GM23248 (cell line): ENCODE measurements at regions not wholly inside any gene's neighbourhood (a gene's known extent, or its start where the extent isn't known, plus 50 kb on each side); places are given as distances from the start of the nearest gene placed in this dataset.

ENCODE experiments used
- DNase-seq: peaks from one replicate; pipeline ENCODE4 v3.0.0-alpha.2; 2015
- H2AFZ ChIP-seq: fragments of 200-600 bp; sonication (generic); 2 replicates; pipeline ENCODE4 v1.6.1; 2016; ENCODE audit warnings: antibody characterized with exemption
- H3F3A ChIP-seq: fragments of 200-600 bp; sonication (generic); 2 replicates; pipeline ENCODE4 v1.6.1; 2016; ENCODE audit warnings: mild to moderate bottlenecking, antibody characterized with exemption, mixed run types; ENCODE audit not compliant: insufficient read depth
- H3K27ac ChIP-seq: fragments of 200-600 bp; sonication (generic); 2 replicates; pipeline ENCODE4 v1.5.1; 2016; ENCODE audit warnings: mild to moderate bottlenecking
- H3K27me3 ChIP-seq: fragments of 200-600 bp; sonication (generic); replicated peaks from 2 replicates; pipeline ENCODE4 v1.6.1; 2016; ENCODE audit warnings: mild to moderate bottlenecking; ENCODE audit not compliant: insufficient read depth
- H3K36me3 ChIP-seq: fragments of 200-600 bp; sonication (generic); 2 replicates; pipeline ENCODE4 v1.6.1; 2016; ENCODE audit warnings: low read depth, mild to moderate bottlenecking
- H3K4me1 ChIP-seq: fragments of 200-600 bp; sonication (generic); 2 replicates; pipeline ENCODE4 v1.6.1; 2016; ENCODE audit warnings: mild to moderate bottlenecking; ENCODE audit not compliant: insufficient read depth
- H3K4me2 ChIP-seq: fragments of 200-600 bp; sonication (generic); one replicate; pipeline ENCODE4 v1.6.1; 2016; ENCODE audit warnings: mild to moderate bottlenecking; ENCODE audit not compliant: unreplicated experiment
- H3K4me3 ChIP-seq: fragments of 200-600 bp; sonication (generic); 2 replicates; pipeline ENCODE4 v1.5.1; 2016; ENCODE audit warnings: mild to moderate bottlenecking
- H3K79me2 ChIP-seq: fragments of 200-600 bp; sonication (generic); 2 replicates; pipeline ENCODE4 v1.6.1; 2016; ENCODE audit warnings: mild to moderate bottlenecking; ENCODE audit not compliant: insufficient read depth
- H3K9ac ChIP-seq: fragments of 200-600 bp; sonication (generic); 2 replicates; pipeline ENCODE4 v1.6.1; 2016; ENCODE audit warnings: mild to moderate bottlenecking
- H3K9me2 ChIP-seq: fragments of 200-600 bp; sonication (generic); 2 replicates; pipeline ENCODE4 v1.6.1; 2016; ENCODE audit warnings: mixed run types, mild to moderate bottlenecking, moderate library complexity; ENCODE audit not compliant: insufficient read depth
- H3K9me3 ChIP-seq: fragments of 200-600 bp; sonication (generic); one replicate; pipeline ENCODE4 v1.6.1; 2017; ENCODE audit warnings: low read depth
- H4K20me1 ChIP-seq: fragments of 200-600 bp; sonication (generic); 2 replicates; pipeline ENCODE4 v1.6.0; 2016; ENCODE audit not compliant: insufficient read depth
- EZH2 ChIP-seq: fragments of 200-600 bp; sonication (generic); IDR thresholded peaks from 2 replicates; pipeline ENCODE4 v1.6.1; 2018; ENCODE audit warnings: antibody characterized with exemption, mild to moderate bottlenecking; ENCODE audit not compliant: insufficient read depth, poor library complexity, severe bottlenecking
- EZH2phosphoT487 ChIP-seq: fragments of 200-600 bp; sonication (generic); IDR thresholded peaks from 2 replicates; pipeline ENCODE4 v1.6.1; 2018; ENCODE audit warnings: antibody characterized with exemption, moderate library complexity, mild to moderate bottlenecking, low read depth; ENCODE audit not compliant: insufficient read depth
- WGBS, 2 experiments: methylation state at CpG; one replicate each; pipeline ENCODE4 v1.1.6; 2015 to 2017; ENCODE audit warnings: low lambda C conversion rate in 2 of 2, low coverage in 1 of 2; ENCODE audit errors: missing lambda C conversion rate in 2 of 2; 5-methylcytosine and 5-hydroxymethylcytosine counted together
- in situ Hi-C: fragments of 300-500 bp; cut with MboI; formaldehyde crosslinking; loops from 2 replicates; pipeline ENCODE4 v1.15.0; 2020

DNA sequence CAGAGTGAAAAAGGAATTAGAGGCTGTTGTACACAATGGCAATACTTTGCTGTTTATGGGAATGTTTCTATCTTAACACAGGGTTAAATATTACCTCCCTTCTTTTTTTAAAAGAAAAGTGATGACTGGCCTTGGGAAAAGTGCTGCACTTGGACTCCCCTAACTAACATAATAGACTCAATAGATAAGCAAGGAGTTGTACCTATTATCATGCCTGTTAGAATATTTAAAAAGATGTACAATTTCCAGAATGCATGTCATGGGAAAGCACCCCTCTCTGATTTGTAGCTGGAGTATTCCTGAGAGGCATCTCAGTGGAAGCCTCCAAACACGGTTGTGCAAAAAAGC is 79.3 kb upstream of the GPC6 start:
- no peaks in the 10 kb centered on the region for H3K79me2 ChIP-seq
- no peak overlapping the region for H2AFZ ChIP-seq
- H3K4me3 ChIP-seq, result no peak overlapping the region
- peaks cover 9% of the 10 kb centered on the region; the same call in 1 of the 2 replicates for H3K27me3 ChIP-seq
- no peaks in the 10 kb centered on the region for H3K9me2 ChIP-seq
- H3K4me2 ChIP-seq, result peak overlapping the region; percentile 4
- peaks cover 9% of the 10 kb centered on the region for H3F3A ChIP-seq
- no peak overlapping the region for H3K9ac ChIP-seq
- no peaks in the 10 kb centered on the region for H3K36me3 ChIP-seq
- peaks cover 25% of the 10 kb centered on the region for H3K4me1 ChIP-seq
- in situ Hi-C loops, result no loop called here
- 38 to 43% methylated on average over 1 of the region's 1 CpG for WGBS, 2 experiments
- no peak for TF ChIP-seq EZH2phosphoT487
- no peak for TF ChIP-seq EZH2
- H4K20me1 ChIP-seq, result no peaks in the 10 kb centered on the region
- H3K27ac ChIP-seq, result no peak overlapping the region
- no peaks in the 10 kb centered on the region for H3K9me3 ChIP-seq
- DNase-seq, result no peak

DNA sequence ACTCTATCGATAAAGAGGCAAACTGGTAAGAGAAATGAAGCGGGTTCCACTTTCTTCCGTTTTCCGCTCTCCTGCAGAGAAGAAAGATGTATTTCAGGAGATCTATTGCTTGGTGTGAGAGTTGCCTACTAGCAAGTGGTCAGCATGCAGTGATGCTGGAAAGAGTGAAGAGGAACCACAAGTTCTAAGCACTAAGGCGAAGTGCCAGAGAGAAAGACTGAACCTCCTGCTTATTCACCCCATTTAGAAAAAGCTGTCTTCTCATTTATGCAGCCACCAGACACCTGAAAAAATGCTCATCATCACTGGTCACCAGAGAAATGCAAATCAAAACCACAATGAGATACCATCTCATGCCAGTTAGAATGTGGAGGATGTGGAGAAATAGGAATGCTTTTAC is 78.7 kb upstream of the GPC6 start:
- no peak overlapping the region for H3K4me3 ChIP-seq
- in situ Hi-C loops, result no loop called here
- peak; percentile 20 for DNase-seq
- no peak overlapping the region for H2AFZ ChIP-seq
- no peak overlapping the region for H3K9ac ChIP-seq
- peaks cover 25% of the 10 kb centered on the region for H3K4me1 ChIP-seq
- H4K20me1 ChIP-seq, result no peaks in the 10 kb centered on the region
- peaks cover 10% of the 10 kb centered on the region for H3F3A ChIP-seq
- H3K36me3 ChIP-seq, result no peaks in the 10 kb centered on the region
- H3K27me3 ChIP-seq, result 0 out of 2 replicates have a peak, but pooled peaks cover 9% of the 10 kb centered on the region
- TF ChIP-seq EZH2 (no peak), EZH2phosphoT487 (no peak)
- no peaks in the 10 kb centered on the region for H3K9me3 ChIP-seq
- 81 to 83% methylated on average over 5 of the region's 5 CpGs for WGBS, 2 experiments
- H3K27ac ChIP-seq, result no peak overlapping the region
- no peaks in the 10 kb centered on the region for H3K9me2 ChIP-seq
- no peaks in the 10 kb centered on the region for H3K79me2 ChIP-seq
- H3K4me2 ChIP-seq, result no peak overlapping the region

DNA sequence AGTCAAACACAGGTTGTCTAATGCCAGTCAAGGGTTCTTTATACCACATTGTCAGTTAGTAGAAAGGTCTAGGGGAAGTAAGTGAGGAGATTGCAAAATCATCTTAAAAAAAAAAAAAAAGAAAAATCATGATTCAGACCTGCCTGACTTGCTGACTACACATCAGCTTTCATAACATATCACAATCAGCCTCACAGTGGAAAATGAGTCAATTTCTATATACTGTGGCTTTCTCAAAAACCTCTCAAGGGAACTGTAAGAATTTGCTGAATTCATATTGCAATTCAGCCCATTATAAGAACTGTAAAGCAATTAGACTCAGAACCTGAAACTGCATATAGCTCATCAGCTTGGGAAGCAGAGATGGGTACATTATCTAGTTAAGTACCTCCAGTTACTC is 75.3 kb upstream of the GPC6 start:
- H3K4me1 ChIP-seq, result peaks cover 25% of the 10 kb centered on the region
- no peaks in the 10 kb centered on the region for H3K9me2 ChIP-seq
- H3K36me3 ChIP-seq, result no peaks in the 10 kb centered on the region
- no peaks in the 10 kb centered on the region for H3K27me3 ChIP-seq
- no peak overlapping the region for H3K9ac ChIP-seq
- H3K9me3 ChIP-seq, result no peaks in the 10 kb centered on the region
- H3F3A ChIP-seq, result peaks cover 10% of the 10 kb centered on the region
- no peak overlapping the region for H2AFZ ChIP-seq
- peak; percentile 90 for DNase-seq
- in situ Hi-C loops, result no loop called here
- H3K4me3 ChIP-seq, result no peak overlapping the region
- peak overlapping the region; percentile 49 for H3K4me2 ChIP-seq
- H3K79me2 ChIP-seq, result no peaks in the 10 kb centered on the region
- peak overlapping the region; percentile 45 for H3K27ac ChIP-seq
- H4K20me1 ChIP-seq, result no peaks in the 10 kb centered on the region
- TF ChIP-seq EZH2phosphoT487 (no peak), EZH2 (no peak)

DNA sequence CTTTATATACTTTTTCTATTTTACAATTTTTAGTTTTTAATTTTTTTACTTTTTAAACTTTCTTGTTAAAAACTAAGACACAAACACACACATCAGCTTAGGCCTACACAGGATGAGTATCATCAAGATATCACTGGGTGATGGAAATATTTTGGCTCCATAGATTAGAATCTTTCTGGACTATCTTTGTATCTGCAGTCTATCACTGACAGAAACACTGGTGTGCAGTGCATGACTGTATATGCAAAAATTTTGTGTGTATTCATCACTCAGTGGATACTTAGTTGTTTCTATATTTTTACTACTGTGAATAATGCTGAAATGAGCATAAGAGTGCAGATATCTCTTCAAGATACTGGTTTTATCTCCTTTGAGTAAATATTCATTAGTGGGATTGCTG is 68.0 kb upstream of the GPC6 start:
- H3K9ac ChIP-seq, result no peak overlapping the region
- no peak overlapping the region for H3K4me3 ChIP-seq
- no peaks in the 10 kb centered on the region for H3K36me3 ChIP-seq
- TF ChIP-seq EZH2 (no peak), EZH2phosphoT487 (no peak)
- in situ Hi-C loops, result no loop called here
- no peak overlapping the region for H3K27ac ChIP-seq
- no peaks in the 10 kb centered on the region for H3K27me3 ChIP-seq
- no peak for DNase-seq
- H3K79me2 ChIP-seq, result no peaks in the 10 kb centered on the region
- no peaks in the 10 kb centered on the region for H4K20me1 ChIP-seq
- H2AFZ ChIP-seq, result no peak overlapping the region
- no peaks in the 10 kb centered on the region for H3K9me3 ChIP-seq
- no peak overlapping the region for H3K4me2 ChIP-seq
- no peaks in the 10 kb centered on the region for H3F3A ChIP-seq
- H3K9me2 ChIP-seq, result no peaks in the 10 kb centered on the region
- H3K4me1 ChIP-seq, result no peaks in the 10 kb centered on the region

DNA sequence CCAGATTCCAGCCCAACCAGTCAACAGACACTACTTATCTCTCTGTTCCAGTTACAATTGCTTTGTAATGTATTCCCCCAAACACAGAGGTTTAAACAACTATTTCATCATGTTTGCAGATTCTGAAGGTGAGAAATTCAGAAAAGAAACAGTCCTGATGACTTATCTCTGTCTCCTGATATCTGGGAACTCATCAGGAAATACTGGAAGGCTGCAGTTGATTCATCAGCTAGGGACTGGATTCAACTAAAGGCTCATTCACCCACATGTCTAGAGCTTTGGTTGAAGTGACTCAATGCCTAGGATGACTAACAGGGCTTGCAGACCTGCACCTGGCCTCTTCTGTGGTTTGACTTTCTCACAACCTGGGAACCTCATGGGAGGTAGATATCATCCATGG is 56.6 kb upstream of the GPC6 start:
- peak; percentile 89 for DNase-seq
- Histone ChIP-seq H3K9ac (no peak overlapping the region), H3F3A (peaks cover 9% of the 10 kb centered on the region; the same call in 1 of the 2 replicates), H3K9me3 (no peaks in the 10 kb centered on the region), H3K27ac (0 out of 2 replicates have a peak overlapping the region, but pooled peaks have one; percentile 7), H3K4me3 (no peak overlapping the region), H3K27me3 (0 out of 2 replicates have a peak, but pooled peaks cover 2% of the 10 kb centered on the region), H3K9me2 (no peaks in the 10 kb centered on the region), H3K4me2 (no peak overlapping the region), H4K20me1 (no peaks in the 10 kb centered on the region), H2AFZ (no peak overlapping the region), H3K79me2 (no peaks in the 10 kb centered on the region), H3K4me1 (peaks cover 15% of the 10 kb centered on the region), H3K36me3 (no peaks in the 10 kb centered on the region)
- in situ Hi-C loops, result no loop called here
- TF ChIP-seq EZH2 (no peak), EZH2phosphoT487 (no peak)
